ENCODE measurements at regions not wholly inside any gene's neighbourhood (a gene's known extent, or its start where the extent isn't known, plus 50 kb on each side); places are given as distances from the start of the nearest gene placed in this dataset.

DNA sequence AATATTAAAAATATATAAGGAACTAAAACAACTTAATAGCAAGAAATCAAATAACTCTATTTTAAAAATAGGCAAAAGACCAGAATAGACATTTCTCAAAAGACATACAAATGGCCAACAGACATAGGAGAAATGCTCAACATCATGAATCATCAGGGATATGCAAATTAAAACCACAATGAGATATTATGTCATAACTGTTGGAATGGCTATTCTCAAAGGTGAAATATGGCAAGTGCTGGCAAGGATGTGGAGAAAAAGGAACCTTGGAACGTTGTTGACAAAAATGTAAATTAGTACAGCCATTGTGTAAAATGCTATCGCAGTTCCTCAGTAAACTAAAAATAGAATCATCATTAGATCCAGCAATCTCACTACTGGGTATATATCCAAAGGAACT, 468.5 kb downstream of the NFIB start:
- no peak for DNase-seq (ENCODE audit: insufficient read length)
- TF ChIP-seq TAF1 (IDR thresholded peaks at IDR 0.05; ENCODE audit: borderline replicate concordance, low read depth, low read length) (no peak), POLR2A (IDR thresholded peaks at IDR 0.05; ENCODE audit: low read depth, low read length) (no peak), POLR2AphosphoS5 (IDR thresholded peaks at IDR 0.05; ENCODE audit: low read depth, low read length) (no peak)
- FAIRE-seq = no peak

DNA sequence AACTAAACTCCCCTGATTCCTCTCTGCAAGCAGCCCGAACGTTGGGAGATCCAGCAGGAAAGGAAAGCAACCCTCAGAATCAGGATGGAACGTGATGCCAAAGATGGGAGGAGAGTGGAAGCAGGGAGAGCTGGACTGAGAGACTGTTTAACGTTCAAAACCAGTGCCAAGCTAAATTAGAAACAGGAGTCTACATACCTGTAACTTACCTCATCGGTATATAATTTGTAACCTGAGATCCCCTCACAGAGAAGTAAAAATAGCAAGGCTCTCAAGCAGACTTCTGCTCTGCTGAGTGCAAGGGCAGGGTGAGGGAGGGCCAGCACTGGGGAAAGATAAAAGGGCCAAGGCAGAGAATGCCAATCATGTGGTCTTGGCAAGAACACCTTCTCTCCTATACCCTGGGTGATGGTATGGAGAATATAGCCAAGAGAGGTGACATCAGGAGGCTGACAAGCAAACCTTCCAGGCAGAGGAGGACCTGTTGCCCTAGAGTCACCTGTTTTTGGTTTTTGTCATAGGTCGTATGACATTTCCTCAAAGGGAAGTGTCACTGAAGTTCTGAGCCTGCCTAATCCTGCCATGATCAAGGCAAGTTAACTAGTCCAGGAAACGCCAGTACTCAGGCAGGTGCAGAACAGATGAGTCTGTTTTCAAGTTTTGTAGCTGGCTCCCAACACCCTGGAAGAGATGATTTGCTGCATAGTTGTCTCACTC, 472.0 kb downstream of the NFIB start:
- FAIRE-seq (no peak), DNase-seq (ENCODE audit: insufficient read length) (no peak)

DNA sequence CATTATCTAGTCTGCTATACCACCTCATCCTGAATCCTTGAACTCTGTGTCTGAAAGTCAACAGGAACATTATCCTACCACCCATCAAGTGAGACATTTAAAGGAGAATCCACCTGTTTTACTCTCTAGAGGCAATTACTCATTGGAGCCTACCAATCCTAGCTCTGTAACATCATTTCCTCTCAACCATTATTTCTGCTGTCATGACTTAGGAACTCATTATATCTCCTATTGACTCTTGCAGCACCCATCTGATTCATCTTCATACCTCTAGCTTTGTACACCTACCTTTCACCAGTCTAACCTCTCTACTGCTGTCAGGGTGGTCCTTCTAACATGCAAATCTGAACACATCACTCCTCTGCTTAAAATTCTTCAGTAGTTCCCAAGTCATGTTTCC, 481.5 kb downstream of the NFIB start:
- no peak for FAIRE-seq
- no peak for DNase-seq (ENCODE audit: insufficient read length)
- TF ChIP-seq POLR2A (IDR thresholded peaks at IDR 0.05; ENCODE audit: low read depth, low read length) (no peak), POLR2AphosphoS5 (IDR thresholded peaks at IDR 0.05; ENCODE audit: low read depth, low read length) (no peak), TAF1 (IDR thresholded peaks at IDR 0.05; ENCODE audit: borderline replicate concordance, low read depth, low read length) (no peak)

More for the DNA sequence above, 472.0 kb downstream of the NFIB start:
- TF ChIP-seq POLR2AphosphoS5 (IDR thresholded peaks at IDR 0.05; ENCODE audit: low read depth, low read length) (no peak), TAF1 (IDR thresholded peaks at IDR 0.05; ENCODE audit: borderline replicate concordance, low read depth, low read length) (no peak), POLR2A (IDR thresholded peaks at IDR 0.05; ENCODE audit: low read depth, low read length) (no peak)

- TF ChIP-seq TAF1 (IDR thresholded peaks at IDR 0.05; ENCODE audit: borderline replicate concordance, low read depth, low read length) = no peak
- TF ChIP-seq POLR2A (IDR thresholded peaks at IDR 0.05; ENCODE audit: low read depth, low read length) = no peak
- no peak for TF ChIP-seq POLR2AphosphoS5 (IDR thresholded peaks at IDR 0.05; ENCODE audit: low read depth, low read length)
- FAIRE-seq = no peak
These were observed 490.9 kb downstream of the NFIB start for GRCh38 chr9:13823026-13823425.

GRCh38 chr9:13817754-13818278, 496.1 kb downstream of the NFIB start:
- FAIRE-seq = no peak
- TF ChIP-seq TAF1 (IDR thresholded peaks at IDR 0.05; ENCODE audit: borderline replicate concordance, low read depth, low read length) = no peak
- TF ChIP-seq POLR2AphosphoS5 (IDR thresholded peaks at IDR 0.05; ENCODE audit: low read depth, low read length) = no peak
- TF ChIP-seq POLR2A (IDR thresholded peaks at IDR 0.05; ENCODE audit: low read depth, low read length) = no peak
- DNase-seq (ENCODE audit: insufficient read length) = no peak

More at GRCh38 chr9:13823026-13823425, 490.9 kb downstream of the NFIB start:
- no peak for DNase-seq (ENCODE audit: insufficient read length)

DNA sequence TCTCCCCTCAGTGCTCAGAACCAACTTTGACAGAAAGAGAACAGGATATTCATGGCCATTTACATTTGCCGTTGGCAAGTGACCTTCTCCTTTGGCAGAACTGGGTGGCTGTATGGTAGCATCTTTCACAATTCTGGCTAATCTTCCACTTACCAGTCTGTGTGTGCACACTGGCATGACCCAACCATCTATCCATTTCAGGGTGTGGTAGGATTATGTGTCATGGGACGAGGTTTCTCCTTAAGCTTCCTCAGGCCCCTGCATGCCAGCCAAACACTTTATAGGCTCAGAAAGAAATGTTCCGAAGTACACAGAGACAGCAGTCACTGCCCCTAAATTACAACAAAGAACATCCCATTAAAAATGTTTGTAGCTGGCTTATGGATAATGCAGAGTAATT, 497.1 kb downstream of the NFIB start:
- no peak for FAIRE-seq
- DNase-seq (ENCODE audit: insufficient read length) = no peak
- TF ChIP-seq POLR2AphosphoS5 (IDR thresholded peaks at IDR 0.05; ENCODE audit: low read depth, low read length) (no peak), TAF1 (IDR thresholded peaks at IDR 0.05; ENCODE audit: borderline replicate concordance, low read depth, low read length) (no peak), POLR2A (IDR thresholded peaks at IDR 0.05; ENCODE audit: low read depth, low read length) (no peak)

GRCh38 chr9:13814647-13815400, 499.1 kb downstream of the NFIB start:
- FAIRE-seq (no peak), DNase-seq (ENCODE audit: insufficient read length) (no peak)
- TF ChIP-seq TAF1 (IDR thresholded peaks at IDR 0.05; ENCODE audit: borderline replicate concordance, low read depth, low read length) = no peak
- TF ChIP-seq POLR2AphosphoS5 (IDR thresholded peaks at IDR 0.05; ENCODE audit: low read depth, low read length) = no peak
- no peak for TF ChIP-seq POLR2A (IDR thresholded peaks at IDR 0.05; ENCODE audit: low read depth, low read length)

- FAIRE-seq = no peak
- no peak for TF ChIP-seq POLR2A (IDR thresholded peaks at IDR 0.05; ENCODE audit: low read depth, low read length)
- no peak for TF ChIP-seq TAF1 (IDR thresholded peaks at IDR 0.05; ENCODE audit: borderline replicate concordance, low read depth, low read length)
- no peak for TF ChIP-seq POLR2AphosphoS5 (IDR thresholded peaks at IDR 0.05; ENCODE audit: low read depth, low read length)
- DNase-seq (ENCODE audit: insufficient read length) = no peak
These were observed 502.1 kb downstream of the NFIB start for GRCh38 chr9:13811876-13812275.

DNA sequence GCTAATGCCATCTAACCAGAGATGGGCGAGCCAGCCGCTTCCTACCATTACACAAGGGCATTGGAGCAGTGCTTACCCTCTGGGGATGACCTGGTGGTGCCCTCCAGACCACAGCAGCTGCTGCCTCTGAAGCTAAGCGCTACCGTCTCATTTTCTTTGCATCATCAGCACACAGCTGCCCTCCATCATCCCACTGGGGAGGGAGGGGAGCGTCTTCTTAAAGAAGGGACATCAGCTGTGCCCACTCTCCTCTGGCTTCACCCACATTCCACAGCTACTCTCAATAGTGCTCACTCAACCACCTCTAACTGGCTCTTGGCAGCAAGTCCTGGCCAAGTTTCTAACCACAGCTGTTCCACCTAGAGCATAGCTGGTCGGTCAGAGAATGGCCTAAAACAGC, 503.4 kb downstream of the NFIB start:
- DNase-seq (ENCODE audit: insufficient read length) (no peak), FAIRE-seq (no peak)
- no peak for TF ChIP-seq TAF1 (IDR thresholded peaks at IDR 0.05; ENCODE audit: borderline replicate concordance, low read depth, low read length)
- no peak for TF ChIP-seq POLR2AphosphoS5 (IDR thresholded peaks at IDR 0.05; ENCODE audit: low read depth, low read length)
- TF ChIP-seq POLR2A (IDR thresholded peaks at IDR 0.05; ENCODE audit: low read depth, low read length) = no peak

DNA sequence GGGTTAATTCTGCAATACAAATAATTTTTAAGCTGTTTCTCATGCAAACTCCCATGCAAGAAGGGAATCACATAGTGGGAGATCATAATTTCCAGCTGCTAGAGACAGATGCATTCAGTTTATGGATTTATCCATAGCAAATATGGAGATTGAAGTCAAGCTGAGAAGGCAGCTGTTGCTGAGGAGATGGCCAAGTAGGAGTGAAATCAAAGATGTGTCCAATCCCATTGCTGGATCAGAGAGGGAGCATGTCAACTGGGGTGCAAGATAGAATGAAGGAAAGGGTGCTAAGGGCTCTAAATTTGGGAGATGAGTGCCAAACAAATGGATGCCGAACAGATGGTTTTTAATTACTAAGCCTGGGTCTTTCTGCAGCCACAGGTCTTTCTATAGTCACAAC, 504.5 kb downstream of the NFIB start:
- DNase-seq (ENCODE audit: insufficient read length) = no peak
- no peak for FAIRE-seq
- TF ChIP-seq POLR2A (IDR thresholded peaks at IDR 0.05; ENCODE audit: low read depth, low read length) (no peak), TAF1 (IDR thresholded peaks at IDR 0.05; ENCODE audit: borderline replicate concordance, low read depth, low read length) (no peak), POLR2AphosphoS5 (IDR thresholded peaks at IDR 0.05; ENCODE audit: low read depth, low read length) (no peak)

GRCh38 chr9:13807118-13807517, 506.8 kb downstream of the NFIB start:
- FAIRE-seq = no peak
- TF ChIP-seq POLR2A (IDR thresholded peaks at IDR 0.05; ENCODE audit: low read depth, low read length) (no peak), POLR2AphosphoS5 (IDR thresholded peaks at IDR 0.05; ENCODE audit: low read depth, low read length) (no peak), TAF1 (IDR thresholded peaks at IDR 0.05; ENCODE audit: borderline replicate concordance, low read depth, low read length) (no peak)
- no peak for DNase-seq (ENCODE audit: insufficient read length)

Data from GM12892 (cell line).